A549 (cell line): ENCODE measurements at regions not wholly inside any gene's neighbourhood (a gene's known extent, or its start where the extent isn't known, plus 50 kb on each side); places are given as distances from the start of the nearest gene placed in this dataset.

Experiments
- ATAC-seq, 2 experiments: fragments of 200-7000 bp in 1 of 2; fragments of >200 bp in 1 of 2; cut with Nextera tagmentation in 1 of 2; cut with Tn5 transposase in 1 of 2; 3 replicates each; pipeline versions ENCODE4 v1.8.0 to v1.9.1; 2018 to 2020; ENCODE audit warnings: mild to moderate bottlenecking in 1 of 2, moderate library complexity in 1 of 2
- CTCF ChIA-PET: fragments of 300-600 bp; sonication (Branson Sonifier 250); formaldehyde crosslinking; extraction: SDS; loops from one replicate; lab custom pipeline; 2021; ENCODE audit warnings: antibody characterized with exemption, inconsistent platforms; lab: Yijun Ruan, JAX
- POLR2A ChIA-PET: fragments of 350-600 bp; formaldehyde crosslinking; extraction: SDS; loops from one replicate; lab custom pipeline; 2021; ENCODE audit warnings: antibody characterized with exemption, inconsistent platforms; lab: Yijun Ruan, JAX
- DNase-seq, 2 experiments: peaks; one replicate each; pipeline versions ENCODE4 v3.0.0 to v3.0.0-alpha.2; 2011 to 2016; ENCODE audit warnings: low read depth in 1 of 2, low spot score in 1 of 2
- FAIRE-seq: peaks from 2 replicates; lab custom pipeline; 2011; peaks lifted over from hg19 to GRCh38; lab: Jason Lieb, UNC
- H3K27ac ChIP-seq, 2 experiments: fragments of >200 bp; sonication (Bioruptor Twin); formaldehyde crosslinking; 3 replicates each; pipeline ENCODE4 v1.5.1; 2016 to 2017
- H3K4me1 ChIP-seq: fragments of >200 bp; sonication (Bioruptor Twin); formaldehyde crosslinking; 3 replicates; pipeline ENCODE4 v1.6.1; 2016
- H3K4me2 ChIP-seq: fragments of >200 bp; sonication (Bioruptor Twin); formaldehyde crosslinking; 3 replicates; pipeline ENCODE4 v1.6.1; 2016
- H3K4me3 ChIP-seq: fragments of >200 bp; sonication (Bioruptor Twin); formaldehyde crosslinking; 3 replicates; pipeline ENCODE4 v1.5.1; 2016
- H3K9me3 ChIP-seq: fragments of >200 bp; sonication (Bioruptor Twin); formaldehyde crosslinking; 3 replicates; pipeline ENCODE4 v1.6.1; 2016
- CBX2 ChIP-seq: fragments of 200-600 bp; sonication (generic); IDR thresholded peaks from 2 replicates; pipeline ENCODE4 v1.6.1; 2016; ENCODE audit warnings: low read depth, mild to moderate bottlenecking, borderline replicate concordance
- CEBPB ChIP-seq, 2 experiments: fragments of >200 bp in 1 of 2; sonication (Bioruptor Twin) in 1 of 2; formaldehyde crosslinking in 1 of 2; IDR thresholded peaks; 2 replicates each; pipeline ENCODE4 v1.6.1; 2012 to 2016
- CHD4 ChIP-seq: fragments of 200-600 bp; sonication (generic); IDR thresholded peaks from 2 replicates; pipeline ENCODE4 v1.6.1; 2016; ENCODE audit warnings: antibody characterized with exemption, mild to moderate bottlenecking, borderline replicate concordance
- EHMT2 ChIP-seq: fragments of 200-600 bp; sonication (generic); IDR thresholded peaks from 2 replicates; pipeline ENCODE4 v1.6.1; 2016; ENCODE audit warnings: antibody characterized with exemption, low read depth, mild to moderate bottlenecking, moderate library complexity
- FOSB ChIP-seq: fragments of 250-450 bp; sonication (Bioruptor Pico); IDR thresholded peaks from 2 replicates; pipeline ENCODE4 v1.5.0; 2020; ENCODE audit warnings: mild to moderate bottlenecking, moderate library complexity
- FOXS1 ChIP-seq: fragments of 250-450 bp; sonication (Bioruptor Pico); IDR thresholded peaks from 2 replicates; pipeline ENCODE4 v1.5.0; 2020; ENCODE audit warnings: mild to moderate bottlenecking, moderate library complexity
- HDAC2 ChIP-seq: fragments of 200-600 bp; sonication (generic); IDR thresholded peaks from 2 replicates; pipeline ENCODE4 v1.6.1; 2016
- JUNB ChIP-seq: fragments of >200 bp; sonication (Bioruptor Twin); formaldehyde crosslinking; IDR thresholded peaks from 2 replicates; pipeline ENCODE4 v1.6.1; 2016
- KDM5A ChIP-seq: fragments of 200-600 bp; sonication (generic); IDR thresholded peaks from 2 replicates; pipeline ENCODE4 v1.6.1; 2016; ENCODE audit warnings: antibody characterized with exemption, mild to moderate bottlenecking
- MAFK ChIP-seq: fragments of 450-650 bp; IDR thresholded peaks from 2 replicates; pipeline ENCODE4 v1.6.1; 2014; ENCODE audit not compliant: partially characterized antibody
- MAZ ChIP-seq: fragments of 150-350 bp; IDR thresholded peaks from 2 replicates; pipeline ENCODE4 v1.6.1; 2014; ENCODE audit warnings: antibody characterized with exemption, low read depth, low read length, borderline replicate concordance
- NPAS2 ChIP-seq: fragments of 250-450 bp; sonication (Bioruptor Pico); IDR thresholded peaks from 2 replicates; pipeline ENCODE4 v1.8.0; 2022; ENCODE audit warnings: mild to moderate bottlenecking, moderate library complexity, borderline replicate concordance
- RCOR1 ChIP-seq: fragments of 150-350 bp; IDR thresholded peaks from 2 replicates; pipeline ENCODE4 v1.6.1; 2014; ENCODE audit warnings: antibody characterized with exemption, low read length, low read depth
- RNF2 ChIP-seq: fragments of 200-600 bp; sonication (generic); IDR thresholded peaks from 2 replicates; pipeline ENCODE4 v1.6.1; 2016; ENCODE audit warnings: low read depth, mild to moderate bottlenecking, antibody characterized with exemption, moderate library complexity, borderline replicate concordance
- SMC3 ChIP-seq: fragments of >200 bp; sonication (Bioruptor Twin); formaldehyde crosslinking; IDR thresholded peaks from 3 replicates; pipeline ENCODE4 v1.6.1; 2018; ENCODE audit warnings: inconsistent platforms
- TFCP2L1 ChIP-seq: fragments of 250-450 bp; sonication (Bioruptor Pico); IDR thresholded peaks from 2 replicates; pipeline ENCODE4 v1.5.0; 2021; ENCODE audit warnings: mild to moderate bottlenecking
- ZC3H11A ChIP-seq: fragments of 450-650 bp; IDR thresholded peaks from 2 replicates; pipeline ENCODE4 v1.6.1; 2014; ENCODE audit warnings: antibody characterized with exemption, mild to moderate bottlenecking
- WGBS: methylation state at CpG from one replicate; pipeline ENCODE4 v1.1.6; 2017; ENCODE audit errors: missing lambda C conversion rate; 5-methylcytosine and 5-hydroxymethylcytosine counted together
- TF ChIP-seq, protein P1 (sequence below): fragments of >200 bp; sonication (Bioruptor Twin); formaldehyde crosslinking; IDR thresholded peaks from 3 replicates; pipeline ENCODE4 v1.5.1; 2016
- TF ChIP-seq, protein P2 (sequence below): fragments of 450-650 bp; IDR thresholded peaks from 2 replicates; pipeline ENCODE4 v1.6.1; 2014; ENCODE audit warnings: antibody characterized with exemption
- TF ChIP-seq, protein P3 (sequence below): fragments of >200 bp; sonication (Bioruptor Twin); formaldehyde crosslinking; IDR thresholded peaks from 2 replicates; pipeline ENCODE4 v1.6.1; 2016
- TF ChIP-seq, protein P4 (sequence below): fragments of 250-450 bp; sonication (Bioruptor Pico); IDR thresholded peaks from 2 replicates; pipeline ENCODE4 v1.5.0; 2021; ENCODE audit warnings: mild to moderate bottlenecking, moderate library complexity, borderline replicate concordance
- TF ChIP-seq, protein P5 (sequence below): fragments of 250-450 bp; sonication (Bioruptor Pico); IDR thresholded peaks from 2 replicates; pipeline ENCODE4 v1.5.0; 2020; ENCODE audit warnings: low read depth, mild to moderate bottlenecking, moderate library complexity
- TF ChIP-seq, protein P6 (sequence below): fragments of 150-350 bp; IDR thresholded peaks from 2 replicates; pipeline ENCODE4 v1.6.1; 2014; ENCODE audit warnings: low read depth, mild to moderate bottlenecking, low read length

DNA sequence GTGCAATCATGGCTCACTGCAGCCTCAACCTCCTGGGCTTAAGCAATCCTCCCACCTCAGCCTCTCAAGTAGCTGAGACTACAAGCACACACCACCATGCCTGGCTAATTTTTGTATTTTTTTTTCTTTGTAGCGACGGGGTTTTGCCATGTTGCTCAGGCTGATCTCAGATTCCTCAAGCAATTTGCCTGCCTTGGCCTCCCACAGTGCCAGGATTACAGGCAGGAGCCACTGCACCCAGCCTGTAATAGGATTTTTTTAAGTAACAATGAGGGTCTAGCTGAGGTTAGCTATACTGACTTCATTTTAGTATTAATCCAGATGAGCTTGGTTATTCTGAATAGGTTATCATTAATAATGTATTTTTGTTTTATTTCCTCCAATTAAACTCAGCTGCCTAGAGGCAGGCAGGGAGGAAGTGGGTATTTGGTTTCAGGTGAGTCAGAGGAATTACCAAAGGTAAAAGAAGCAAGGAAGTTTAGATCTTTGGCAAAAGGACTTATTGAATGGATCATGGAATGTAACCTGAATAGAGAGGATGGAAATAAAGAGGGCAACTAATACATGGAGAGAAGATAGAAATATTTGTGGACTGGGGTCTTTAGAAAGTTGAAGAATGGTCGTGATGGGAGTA, 1023.3 kb upstream of the TENM3 start:
- POLR2A ChIA-PET = no interaction called here
- no peak for DNase-seq
- no peak for ATAC-seq

DNA sequence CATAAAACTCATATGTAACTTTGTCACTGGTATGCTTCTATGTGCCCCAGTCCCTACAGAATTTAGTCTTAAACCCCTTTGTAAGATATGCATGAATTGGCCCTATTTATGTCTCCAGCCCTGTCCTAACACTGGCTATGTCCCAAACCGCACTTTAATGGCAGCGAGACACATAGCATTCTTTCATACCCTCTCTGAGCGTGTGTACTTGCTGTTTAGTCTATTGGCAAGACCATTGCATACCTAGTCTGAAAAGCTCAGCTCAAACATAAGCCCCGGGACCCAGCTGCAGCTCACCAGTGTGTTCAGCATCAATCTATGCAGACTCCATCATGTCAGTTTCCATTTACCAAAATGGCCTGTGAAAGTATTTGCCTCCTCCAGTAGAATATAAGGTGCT, 1018.4 kb upstream of the TENM3 start:
- CTCF ChIA-PET = no interaction called here
- no peak overlapping the region for H3K4me2 ChIP-seq
- POLR2A ChIA-PET = no interaction called here
- no peak for DNase-seq
- no peaks in the 10 kb centered on the region for H3K4me1 ChIP-seq
- H3K4me3 ChIP-seq = no peak overlapping the region
- no peak for FAIRE-seq
- no peak overlapping the region for H3K27ac ChIP-seq
- no peaks in the 10 kb centered on the region for H3K9me3 ChIP-seq
- WGBS = 5% methylated on average over 4 of the region's 4 CpGs
- TF ChIP-seq, protein P1, sequence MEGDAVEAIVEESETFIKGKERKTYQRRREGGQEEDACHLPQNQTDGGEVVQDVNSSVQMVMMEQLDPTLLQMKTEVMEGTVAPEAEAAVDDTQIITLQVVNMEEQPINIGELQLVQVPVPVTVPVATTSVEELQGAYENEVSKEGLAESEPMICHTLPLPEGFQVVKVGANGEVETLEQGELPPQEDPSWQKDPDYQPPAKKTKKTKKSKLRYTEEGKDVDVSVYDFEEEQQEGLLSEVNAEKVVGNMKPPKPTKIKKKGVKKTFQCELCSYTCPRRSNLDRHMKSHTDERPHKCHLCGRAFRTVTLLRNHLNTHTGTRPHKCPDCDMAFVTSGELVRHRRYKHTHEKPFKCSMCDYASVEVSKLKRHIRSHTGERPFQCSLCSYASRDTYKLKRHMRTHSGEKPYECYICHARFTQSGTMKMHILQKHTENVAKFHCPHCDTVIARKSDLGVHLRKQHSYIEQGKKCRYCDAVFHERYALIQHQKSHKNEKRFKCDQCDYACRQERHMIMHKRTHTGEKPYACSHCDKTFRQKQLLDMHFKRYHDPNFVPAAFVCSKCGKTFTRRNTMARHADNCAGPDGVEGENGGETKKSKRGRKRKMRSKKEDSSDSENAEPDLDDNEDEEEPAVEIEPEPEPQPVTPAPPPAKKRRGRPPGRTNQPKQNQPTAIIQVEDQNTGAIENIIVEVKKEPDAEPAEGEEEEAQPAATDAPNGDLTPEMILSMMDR = no peak
- TF ChIP-seq FOXS1 (CRISPR knock-in tag) = no peak
- TF ChIP-seq, protein P2, sequence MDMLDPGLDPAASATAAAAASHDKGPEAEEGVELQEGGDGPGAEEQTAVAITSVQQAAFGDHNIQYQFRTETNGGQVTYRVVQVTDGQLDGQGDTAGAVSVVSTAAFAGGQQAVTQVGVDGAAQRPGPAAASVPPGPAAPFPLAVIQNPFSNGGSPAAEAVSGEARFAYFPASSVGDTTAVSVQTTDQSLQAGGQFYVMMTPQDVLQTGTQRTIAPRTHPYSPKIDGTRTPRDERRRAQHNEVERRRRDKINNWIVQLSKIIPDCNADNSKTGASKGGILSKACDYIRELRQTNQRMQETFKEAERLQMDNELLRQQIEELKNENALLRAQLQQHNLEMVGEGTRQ = no peak
- TF ChIP-seq CBX2 = no peak
- TF ChIP-seq JUNB = no peak
- TF ChIP-seq MAZ = no peak
- no peak for TF ChIP-seq MAFK
- no peak for TF ChIP-seq ZC3H11A
- TF ChIP-seq NPAS2 (CRISPR knock-in tag) = no peak
- TF ChIP-seq EHMT2 = no peak
- no peak for TF ChIP-seq CEBPB (IDR thresholded peaks at IDR 0.05)
- no peak for TF ChIP-seq SMC3
- TF ChIP-seq KDM5A = no peak
- TF ChIP-seq, protein P3, sequence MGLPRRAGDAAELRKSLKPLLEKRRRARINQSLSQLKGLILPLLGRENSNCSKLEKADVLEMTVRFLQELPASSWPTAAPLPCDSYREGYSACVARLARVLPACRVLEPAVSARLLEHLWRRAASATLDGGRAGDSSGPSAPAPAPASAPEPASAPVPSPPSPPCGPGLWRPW = no peak
- no peak for TF ChIP-seq RCOR1
- TF ChIP-seq RNF2 = no peak
- ATAC-seq = no peak

More for the DNA sequence above, 1023.3 kb upstream of the TENM3 start:
- no peaks in the 10 kb centered on the region for H3K9me3 ChIP-seq
- FAIRE-seq = no peak
- no peak overlapping the region for H3K27ac ChIP-seq
- H3K4me3 ChIP-seq = no peak overlapping the region
- no peak overlapping the region for H3K4me2 ChIP-seq
- CTCF ChIA-PET = no interaction called here
- 3% methylated on average over 3 of the region's 3 CpGs for WGBS
- TF ChIP-seq, protein P4, sequence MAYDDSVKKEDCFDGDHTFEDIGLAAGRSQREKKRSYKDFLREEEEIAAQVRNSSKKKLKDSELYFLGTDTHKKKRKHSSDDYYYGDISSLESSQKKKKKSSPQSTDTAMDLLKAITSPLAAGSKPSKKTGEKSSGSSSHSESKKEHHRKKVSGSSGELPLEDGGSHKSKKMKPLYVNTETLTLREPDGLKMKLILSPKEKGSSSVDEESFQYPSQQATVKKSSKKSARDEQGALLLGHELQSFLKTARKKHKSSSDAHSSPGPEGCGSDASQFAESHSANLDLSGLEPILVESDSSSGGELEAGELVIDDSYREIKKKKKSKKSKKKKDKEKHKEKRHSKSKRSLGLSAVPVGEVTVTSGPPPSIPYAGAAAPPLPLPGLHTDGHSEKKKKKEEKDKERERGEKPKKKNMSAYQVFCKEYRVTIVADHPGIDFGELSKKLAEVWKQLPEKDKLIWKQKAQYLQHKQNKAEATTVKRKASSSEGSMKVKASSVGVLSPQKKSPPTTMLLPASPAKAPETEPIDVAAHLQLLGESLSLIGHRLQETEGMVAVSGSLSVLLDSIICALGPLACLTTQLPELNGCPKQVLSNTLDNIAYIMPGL (CRISPR knock-in tag) = no peak
- TF ChIP-seq, protein P5, sequence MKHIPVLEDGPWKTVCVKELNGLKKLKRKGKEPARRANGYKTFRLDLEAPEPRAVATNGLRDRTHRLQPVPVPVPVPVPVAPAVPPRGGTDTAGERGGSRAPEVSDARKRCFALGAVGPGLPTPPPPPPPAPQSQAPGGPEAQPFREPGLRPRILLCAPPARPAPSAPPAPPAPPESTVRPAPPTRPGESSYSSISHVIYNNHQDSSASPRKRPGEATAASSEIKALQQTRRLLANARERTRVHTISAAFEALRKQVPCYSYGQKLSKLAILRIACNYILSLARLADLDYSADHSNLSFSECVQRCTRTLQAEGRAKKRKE (CRISPR knock-in tag) = no peak
- TF ChIP-seq HDAC2 (no peak), EHMT2 (no peak), FOSB (CRISPR knock-in tag) (no peak), CHD4 (no peak), CEBPB (IDR thresholded peaks at IDR 0.05) (no peak), FOXS1 (CRISPR knock-in tag) (no peak), RNF2 (no peak), TFCP2L1 (CRISPR knock-in tag) (no peak)
- TF ChIP-seq, protein P6, sequence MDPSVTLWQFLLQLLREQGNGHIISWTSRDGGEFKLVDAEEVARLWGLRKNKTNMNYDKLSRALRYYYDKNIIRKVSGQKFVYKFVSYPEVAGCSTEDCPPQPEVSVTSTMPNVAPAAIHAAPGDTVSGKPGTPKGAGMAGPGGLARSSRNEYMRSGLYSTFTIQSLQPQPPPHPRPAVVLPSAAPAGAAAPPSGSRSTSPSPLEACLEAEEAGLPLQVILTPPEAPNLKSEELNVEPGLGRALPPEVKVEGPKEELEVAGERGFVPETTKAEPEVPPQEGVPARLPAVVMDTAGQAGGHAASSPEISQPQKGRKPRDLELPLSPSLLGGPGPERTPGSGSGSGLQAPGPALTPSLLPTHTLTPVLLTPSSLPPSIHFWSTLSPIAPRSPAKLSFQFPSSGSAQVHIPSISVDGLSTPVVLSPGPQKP = no peak
- H3K4me1 ChIP-seq = no peaks in the 10 kb centered on the region
